Hematopoietic multipotent progenitor cell treated with erythropoietin and hydrocortisone succinate and interleukin-3 and kit ligand, for 17 days (in vitro differentiated cells): ENCODE measurements at regions not wholly inside any gene's neighbourhood (a gene's known extent, or its start where the extent isn't known, plus 50 kb on each side); places are given as distances from the start of the nearest gene placed in this dataset.
"Not testable (repeated sequence)": the region's sequence is repeated elsewhere in the genome, so short reads cannot be mapped to it uniquely, and the experiment has no call there.

Source experiments
- DNase-seq: peaks from one replicate; pipeline ENCODE4 v3.0.0-alpha.2; 2015; ENCODE audit warnings: low spot score

- DNase-seq, result no peak
Measured at GRCh38 chr2:235219048-235219447, 267.2 kb downstream of the SH3BP4 start.

- no peak for DNase-seq
Measured at GRCh38 chr2:235220331-235220730, 268.5 kb downstream of the SH3BP4 start.

- DNase-seq, result no peak
Measured at GRCh38 chr2:235223011-235223410, 270.8 kb upstream of the AGAP1 start.

GRCh38 chr2:235224410-235224809 lies 269.4 kb upstream of the AGAP1 start:
- DNase-seq, result no peak

GRCh38 chr2:235225261-235225660 lies 268.6 kb upstream of the AGAP1 start:
- DNase-seq, result no peak

- no peak for DNase-seq
Measured at GRCh38 chr2:235227590-235227989, 266.3 kb upstream of the AGAP1 start.

- not testable (repeated sequence) for DNase-seq
Measured at GRCh38 chr2:235228422-235228821, 265.4 kb upstream of the AGAP1 start.

GRCh38 chr2:235229236-235229635 lies 264.6 kb upstream of the AGAP1 start:
- no peak for DNase-seq

GRCh38 chr2:235230821-235231601 lies 262.8 kb upstream of the AGAP1 start:
- no peak for DNase-seq

- DNase-seq, result no peak
Measured at GRCh38 chr2:235232449-235233433, 261.1 kb upstream of the AGAP1 start.

GRCh38 chr2:235234736-235235135 lies 259.1 kb upstream of the AGAP1 start:
- no peak for DNase-seq

- DNase-seq, result no peak
Measured at GRCh38 chr2:235235977-235236767, 257.7 kb upstream of the AGAP1 start.

GRCh38 chr2:235238537-235238936 lies 255.3 kb upstream of the AGAP1 start:
- DNase-seq, result no peak

GRCh38 chr2:235240574-235240973 lies 253.3 kb upstream of the AGAP1 start:
- no peak for DNase-seq

- no peak for DNase-seq
Measured at GRCh38 chr2:235244255-235245220, 249.3 kb upstream of the AGAP1 start.

- no peak for DNase-seq
Measured at GRCh38 chr2:235247001-235247400, 246.8 kb upstream of the AGAP1 start.

GRCh38 chr2:235255693-235256092 lies 238.2 kb upstream of the AGAP1 start:
- DNase-seq, result no peak

GRCh38 chr2:235257590-235257989 lies 236.3 kb upstream of the AGAP1 start:
- no peak for DNase-seq

GRCh38 chr2:235262750-235263149 lies 231.1 kb upstream of the AGAP1 start:
- DNase-seq, result no peak

- no peak for DNase-seq
Measured at GRCh38 chr2:235263205-235264120, 230.4 kb upstream of the AGAP1 start.
